ENCODE measurements at regions not wholly inside any gene's neighbourhood (a gene's known extent, or its start where the extent isn't known, plus 50 kb on each side); places are given as distances from the start of the nearest gene placed in this dataset.

DNA sequence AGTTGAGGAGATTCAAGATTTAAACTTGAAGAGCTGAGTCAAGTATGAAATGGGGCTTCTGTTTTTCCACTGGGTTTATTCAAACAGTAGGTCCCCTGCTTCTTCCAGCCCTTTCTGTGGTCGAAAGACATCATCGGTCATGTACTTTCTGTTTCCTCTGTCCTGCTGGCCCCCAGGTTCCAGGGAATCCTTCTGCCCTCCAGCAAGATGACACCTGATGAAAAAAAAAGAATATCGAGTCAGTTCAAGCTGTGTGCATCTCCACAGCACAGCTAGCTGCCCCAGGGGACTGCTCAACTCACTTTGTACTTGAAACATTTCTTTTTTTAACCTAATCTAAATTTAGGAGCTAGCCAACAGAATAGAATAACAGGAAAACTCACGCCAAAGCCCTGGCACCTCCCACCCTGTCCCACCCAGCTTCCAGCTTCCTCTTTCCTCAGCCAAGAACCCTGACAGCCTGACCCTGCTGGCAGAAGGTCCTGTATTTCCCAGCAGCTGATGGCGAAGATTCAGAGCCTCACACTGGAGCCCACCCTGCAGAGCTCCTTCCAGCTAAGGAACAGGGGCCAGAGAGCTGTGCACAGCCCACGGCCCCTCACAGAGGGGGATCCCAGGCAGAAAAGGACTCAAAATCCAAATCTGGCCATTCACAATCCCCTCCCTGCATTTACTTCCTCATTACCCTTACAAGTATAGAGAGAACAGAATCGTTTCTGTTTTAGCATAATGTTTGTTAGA is 176.5 kb downstream of the PSMG1 start:
- peaks cover 4% of the 10 kb centered on the region; the same call in 1 of the 2 replicates for H3K4me1 ChIP-seq
- no peak for DNase-seq

GRCh38 chr21:39005502-39005787 is 177.8 kb downstream of the PSMG1 start:
- H3K36me3 ChIP-seq: no peaks in the 10 kb centered on the region
- no peak for TF ChIP-seq CTCF (IDR thresholded peaks at IDR 0.05; ENCODE audit: low read depth, low read length)
- no peak overlapping the region for H3K4me3 ChIP-seq (ENCODE audit: low read depth, low read length)
- no peaks in the 10 kb centered on the region for H3K9me3 ChIP-seq
- peaks cover 6% of the 10 kb centered on the region for H3K4me1 ChIP-seq
- no peaks in the 10 kb centered on the region for H3K27me3 ChIP-seq
- DNase-seq: no peak

More for the DNA sequence above, 176.5 kb downstream of the PSMG1 start:
- no peak for TF ChIP-seq CTCF (IDR thresholded peaks at IDR 0.05; ENCODE audit: low read depth, low read length)
- H3K36me3 ChIP-seq: no peaks in the 10 kb centered on the region
- no peaks in the 10 kb centered on the region for H3K27me3 ChIP-seq
- H3K4me3 ChIP-seq (ENCODE audit: low read depth, low read length): no peak overlapping the region
- H3K9me3 ChIP-seq: no peaks in the 10 kb centered on the region

GRCh38 chr21:39004634-39005501 is 178.4 kb downstream of the PSMG1 start:
- peaks cover 12% of the 10 kb centered on the region for H3K4me1 ChIP-seq
- H3K9me3 ChIP-seq: no peaks in the 10 kb centered on the region
- H3K36me3 ChIP-seq: no peaks in the 10 kb centered on the region
- DNase-seq: no peak
- H3K27me3 ChIP-seq: no peaks in the 10 kb centered on the region
- H3K4me3 ChIP-seq (ENCODE audit: low read depth, low read length): no peak overlapping the region
- TF ChIP-seq CTCF (IDR thresholded peaks at IDR 0.05; ENCODE audit: low read depth, low read length): no peak

DNA sequence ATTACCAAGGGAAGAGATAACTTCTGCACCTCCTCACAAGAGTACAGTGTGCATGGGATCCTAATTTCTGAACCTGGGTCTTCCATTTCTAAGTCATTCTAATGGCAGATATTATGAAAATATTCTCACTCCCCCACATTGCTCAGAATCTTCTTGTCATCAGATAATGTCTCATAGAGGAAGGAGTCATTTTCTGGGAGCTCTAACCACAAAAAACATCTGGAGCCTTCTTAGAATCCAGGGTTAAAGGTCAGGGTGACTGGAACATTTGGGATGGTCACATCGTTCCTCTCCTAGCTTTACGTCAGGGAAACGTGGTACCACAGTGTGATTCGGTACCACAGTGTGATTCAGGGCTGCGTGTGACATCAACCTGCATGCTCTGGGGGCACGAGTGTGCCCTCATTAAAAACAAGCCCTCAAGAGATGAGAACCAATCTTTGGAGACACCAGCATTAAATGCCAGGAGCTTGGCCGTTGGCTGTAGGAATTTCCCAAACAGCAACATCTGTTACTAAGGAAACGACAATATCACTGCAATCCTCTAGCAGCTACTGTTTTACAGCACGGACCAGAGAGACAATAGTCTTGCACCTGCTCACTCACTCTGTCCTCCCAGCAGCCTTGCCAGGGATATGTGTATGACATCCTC is 179.1 kb downstream of the PSMG1 start:
- Histone ChIP-seq H3K4me1 (peaks cover 18% of the 10 kb centered on the region), H3K27me3 (no peaks in the 10 kb centered on the region), H3K4me3 (ENCODE audit: low read depth, low read length) (no peak overlapping the region), H3K36me3 (no peaks in the 10 kb centered on the region), H3K9me3 (no peaks in the 10 kb centered on the region)
- no peak for TF ChIP-seq CTCF (IDR thresholded peaks at IDR 0.05; ENCODE audit: low read depth, low read length)
- DNase-seq: no peak

DNA sequence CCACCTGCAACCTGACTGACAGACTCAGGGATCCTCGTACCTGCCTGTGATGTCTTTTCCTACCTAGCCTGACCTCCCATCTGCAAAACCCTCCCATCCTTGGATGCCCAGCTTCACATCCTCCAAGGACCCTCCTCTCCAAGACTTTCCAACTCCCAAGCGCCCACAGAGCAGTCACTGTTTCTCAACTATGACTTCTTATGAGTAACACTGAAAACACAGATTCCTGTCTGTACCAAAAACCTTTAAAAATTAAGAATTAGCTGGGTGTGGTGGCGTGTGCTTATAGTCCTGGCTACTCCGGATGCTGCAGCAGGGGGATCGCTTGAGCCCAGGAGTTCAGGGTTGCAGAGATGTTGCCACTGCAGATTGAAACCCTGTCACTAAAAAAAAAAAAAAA is 181.9 kb downstream of the PSMG1 start:
- no peak for DNase-seq
- Histone ChIP-seq H3K4me1 (peaks cover 23% of the 10 kb centered on the region), H3K4me3 (ENCODE audit: low read depth, low read length) (no peak overlapping the region), H3K36me3 (no peaks in the 10 kb centered on the region), H3K27me3 (no peaks in the 10 kb centered on the region), H3K9me3 (peaks cover 3% of the 10 kb centered on the region; the same call in 1 of the 2 replicates)
- TF ChIP-seq CTCF (IDR thresholded peaks at IDR 0.05; ENCODE audit: low read depth, low read length): no peak

All from BE2C (cell line).